Right ventricle myocardium superior (tissue), 1 donor: ENCODE measurements at regions not wholly inside any gene's neighbourhood (a gene's known extent, or its start where the extent isn't known, plus 50 kb on each side); places are given as distances from the start of the nearest gene placed in this dataset.

Experiments used
- ATAC-seq: fragments of 200-7000 bp; cut with Tn5 transposase; one replicate; pipeline ENCODE4 v1.9.1; 2020; ENCODE audit warnings: mild to moderate bottlenecking; ENCODE audit not compliant: poor library complexity
- DNase-seq: peaks from one replicate; pipeline ENCODE4 v3.0.0-alpha.2; 2020
- intact Hi-C: fragments of 100-400 bp; cut with DNase I; formaldehyde crosslinking; loops from one replicate; pipeline ENCODE4 v1.11.2; 2022
- donor health status: DM: no; HTN: yes; CAD: no; lungs with severe emphysema.

GRCh38 chr1:98277118-98277517 is 356.3 kb upstream of the DPYD start:
- intact Hi-C loops, result no loop called here
- DNase-seq, result no peak
- no peak for ATAC-seq

GRCh38 chr1:98276514-98276913 is 355.7 kb upstream of the DPYD start:
- intact Hi-C loops, result no loop called here
- ATAC-seq (no peak), DNase-seq (no peak)

GRCh38 chr1:98268316-98268715 is 347.5 kb upstream of the DPYD start:
- ATAC-seq (no peak), DNase-seq (no peak)
- intact Hi-C loops, result no loop called here

- intact Hi-C loops, result no loop called here
- ATAC-seq (no peak), DNase-seq (no peak)
Measured at GRCh38 chr1:98267423-98267822, 346.6 kb upstream of the DPYD start.

- DNase-seq (no peak), ATAC-seq (no peak)
- intact Hi-C loops, result no loop called here
Measured at GRCh38 chr1:98264727-98265126, 343.9 kb upstream of the DPYD start.

GRCh38 chr1:98260839-98261238 is 340.0 kb upstream of the DPYD start:
- DNase-seq (no peak), ATAC-seq (no peak)
- intact Hi-C loops, result no loop called here

GRCh38 chr1:98260412-98260811 is 339.6 kb upstream of the DPYD start:
- no peak for ATAC-seq
- intact Hi-C loops, result no loop called here
- DNase-seq, result no peak

GRCh38 chr1:98256700-98257099 is 335.9 kb upstream of the DPYD start:
- no peak for ATAC-seq
- intact Hi-C loops, result no loop called here
- DNase-seq, result no peak

- no peak for ATAC-seq
- intact Hi-C loops, result no loop called here
- DNase-seq, result no peak
Measured at GRCh38 chr1:98253145-98253544, 332.3 kb upstream of the DPYD start.

GRCh38 chr1:98251497-98251896 is 330.7 kb upstream of the DPYD start:
- intact Hi-C loops, result no loop called here
- DNase-seq (no peak), ATAC-seq (no peak)

- ATAC-seq (no peak), DNase-seq (no peak)
- intact Hi-C loops, result no loop called here
Measured at GRCh38 chr1:98232678-98233077, 311.8 kb upstream of the DPYD start.

- DNase-seq, result no peak
- intact Hi-C loops, result no loop called here
- ATAC-seq, result no peak
Measured at GRCh38 chr1:98222706-98223105, 301.9 kb upstream of the DPYD start.

GRCh38 chr1:98221923-98222322 is 301.1 kb upstream of the DPYD start:
- DNase-seq, result no peak
- no peak for ATAC-seq
- intact Hi-C loops, result no loop called here

GRCh38 chr1:98217601-98218000 is 296.8 kb upstream of the DPYD start:
- ATAC-seq, result no peak

GRCh38 chr1:98216304-98216703 is 295.5 kb upstream of the DPYD start:
- intact Hi-C loops, result no loop called here
- DNase-seq (no peak), ATAC-seq (no peak)

More at GRCh38 chr1:98217601-98218000, 296.8 kb upstream of the DPYD start:
- DNase-seq, result no peak
- intact Hi-C loops, result no loop called here

GRCh38 chr1:98211271-98211845 is 290.5 kb upstream of the DPYD start:
- DNase-seq, result no peak
- no peak for ATAC-seq
- intact Hi-C loops, result no loop called here

- ATAC-seq, result no peak
- DNase-seq, result no peak
- intact Hi-C loops, result no loop called here
Measured at GRCh38 chr1:98210563-98210962, 289.7 kb upstream of the DPYD start.

GRCh38 chr1:98210064-98210463 is 289.2 kb upstream of the DPYD start:
- DNase-seq (no peak), ATAC-seq (no peak)
- intact Hi-C loops, result no loop called here

- ATAC-seq (no peak), DNase-seq (no peak)
- intact Hi-C loops, result no loop called here
Measured at GRCh38 chr1:98205291-98206017, 284.6 kb upstream of the DPYD start.

- DNase-seq (no peak), ATAC-seq (no peak)
- intact Hi-C loops, result no loop called here
Measured at GRCh38 chr1:98203466-98203865, 282.6 kb upstream of the DPYD start.

GRCh38 chr1:98201666-98202081 is 280.8 kb upstream of the DPYD start:
- ATAC-seq, result no peak
- intact Hi-C loops, result no loop called here
- no peak for DNase-seq
